Activated T-cell treated with anti-CD3 and anti-CD28 coated beads, Interleukin-2, amount 50 U/mL, for 48 hours (primary cell): ENCODE measurements at regions not wholly inside any gene's neighbourhood (a gene's known extent, or its start where the extent isn't known, plus 50 kb on each side); places are given as distances from the start of the nearest gene placed in this dataset.
A peak's percentile ranks its signal among the peaks of the same experiment; 100 is the strongest.
"Not testable (repeated sequence)": the region's sequence is repeated elsewhere in the genome, so short reads cannot be mapped to it uniquely, and the experiment has no call there.

ENCODE experiments used
- DNase-seq, 2 experiments: peaks; one replicate each; pipeline ENCODE4 v3.0.0-alpha.2; 2020

DNA sequence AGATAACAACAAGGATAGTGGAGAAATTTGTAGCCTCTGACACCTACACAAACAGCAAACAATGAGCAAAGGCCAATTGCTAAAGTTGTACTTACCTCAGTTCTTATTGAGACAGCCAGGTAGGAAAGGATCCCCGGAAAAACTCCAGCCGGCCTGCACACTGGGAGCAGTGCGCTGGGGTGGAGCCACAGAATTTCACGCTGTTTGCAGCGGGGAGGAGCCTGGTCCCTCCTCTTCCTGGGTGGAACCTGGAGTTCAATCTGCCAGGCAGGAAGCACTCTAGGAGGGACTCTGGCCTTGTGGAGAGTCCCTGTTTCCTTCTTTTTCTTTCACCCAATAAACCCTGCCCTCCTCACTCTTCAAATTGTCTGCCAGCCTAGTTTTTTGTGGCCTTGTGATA, 382.6 kb upstream of the TGIF2LX start:
- not testable (repeated sequence) for DNase-seq

DNA sequence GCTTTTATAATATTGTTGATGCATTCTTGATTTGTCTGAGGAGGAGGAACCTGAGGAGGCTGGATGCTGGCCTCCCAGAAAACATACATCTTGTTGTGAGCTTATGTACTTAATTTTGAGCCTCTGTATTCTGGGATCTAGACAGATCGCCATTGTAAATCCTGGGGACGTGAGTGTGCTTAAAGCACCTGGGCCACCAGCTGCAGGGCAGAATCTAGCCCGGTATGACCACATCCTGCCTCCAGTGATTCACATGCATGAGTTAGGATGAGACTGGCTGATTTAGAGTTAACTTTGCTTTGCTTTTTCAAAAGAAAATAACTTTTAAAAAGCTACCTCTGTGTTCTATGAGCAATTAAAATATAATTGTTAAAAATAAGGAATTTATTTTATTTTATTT, 364.6 kb upstream of the TGIF2LX start:
- DNase-seq = not testable (repeated sequence)

- not testable (repeated sequence) for DNase-seq
Measured at GRCh38 chrX:89562079-89562478, 359.6 kb upstream of the TGIF2LX start.

DNA sequence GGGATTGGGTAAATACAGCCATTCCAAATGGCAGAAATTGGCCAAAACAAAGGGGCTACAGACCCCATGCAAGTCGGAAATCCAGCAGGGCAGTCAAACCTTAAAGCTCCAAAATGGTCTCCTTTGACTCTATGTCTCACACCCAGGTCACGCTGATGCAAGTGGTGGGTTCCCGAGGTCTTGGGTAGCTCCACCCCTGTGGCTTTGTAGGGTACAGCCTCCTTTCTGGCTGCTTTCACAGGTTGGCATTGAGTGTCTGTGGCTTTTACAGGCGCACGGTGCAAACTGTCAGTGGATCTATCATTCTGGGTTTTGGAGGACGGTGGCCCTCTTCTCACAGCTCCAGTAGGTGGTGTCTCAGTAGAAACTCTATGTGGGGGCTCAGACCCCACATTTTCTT, 358.6 kb upstream of the TGIF2LX start:
- not testable (repeated sequence) for DNase-seq

DNA sequence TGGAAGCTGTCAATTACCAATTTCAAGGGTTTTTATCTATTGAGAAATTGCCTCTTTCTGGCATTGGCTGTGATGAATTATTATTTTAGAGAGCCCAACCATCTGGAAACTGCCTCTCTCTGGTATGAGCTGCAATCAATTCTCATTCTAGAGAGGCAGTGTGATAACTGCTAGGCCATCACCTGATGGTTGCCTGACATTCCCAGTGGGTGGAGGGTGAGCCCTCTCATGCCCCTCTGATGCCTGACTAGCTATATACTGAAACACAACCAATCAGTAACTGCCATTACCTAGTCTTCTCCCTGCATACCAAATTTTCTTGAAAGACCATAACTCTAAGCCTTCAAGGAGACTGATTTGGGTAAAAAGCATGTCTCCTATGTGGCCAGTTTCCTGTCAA, 353.9 kb upstream of the TGIF2LX start:
- not testable (repeated sequence) for DNase-seq

- not testable (repeated sequence) for DNase-seq
Measured at GRCh38 chrX:89581868-89582267, 339.8 kb upstream of the TGIF2LX start.

GRCh38 chrX:89631858-89632257, 289.9 kb upstream of the TGIF2LX start:
- not testable (repeated sequence) for DNase-seq

GRCh38 chrX:89635887-89636286, 285.8 kb upstream of the TGIF2LX start:
- not testable (repeated sequence) for DNase-seq

DNA sequence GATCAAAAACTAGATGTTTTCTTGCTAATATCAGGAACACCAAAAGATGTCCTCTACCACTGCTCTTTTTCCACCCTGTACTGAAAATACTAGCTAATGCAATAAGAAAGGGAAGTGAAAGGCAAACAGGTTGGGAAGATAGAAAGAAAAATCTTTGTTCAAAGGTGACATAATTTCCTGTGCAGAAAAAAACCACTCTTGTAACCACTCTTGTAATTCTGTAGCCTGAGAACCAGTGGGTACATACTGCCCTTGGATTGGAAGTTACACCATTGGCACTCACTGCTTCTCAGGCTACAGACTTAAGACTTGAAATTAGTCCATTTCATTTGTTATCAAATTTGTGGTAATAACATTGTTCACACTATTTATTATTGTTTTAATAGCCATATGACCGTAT, 263.0 kb upstream of the TGIF2LX start:
- not testable (repeated sequence) for DNase-seq

GRCh38 chrX:89706481-89706880, 215.2 kb upstream of the TGIF2LX start:
- not testable (repeated sequence) for DNase-seq

DNA sequence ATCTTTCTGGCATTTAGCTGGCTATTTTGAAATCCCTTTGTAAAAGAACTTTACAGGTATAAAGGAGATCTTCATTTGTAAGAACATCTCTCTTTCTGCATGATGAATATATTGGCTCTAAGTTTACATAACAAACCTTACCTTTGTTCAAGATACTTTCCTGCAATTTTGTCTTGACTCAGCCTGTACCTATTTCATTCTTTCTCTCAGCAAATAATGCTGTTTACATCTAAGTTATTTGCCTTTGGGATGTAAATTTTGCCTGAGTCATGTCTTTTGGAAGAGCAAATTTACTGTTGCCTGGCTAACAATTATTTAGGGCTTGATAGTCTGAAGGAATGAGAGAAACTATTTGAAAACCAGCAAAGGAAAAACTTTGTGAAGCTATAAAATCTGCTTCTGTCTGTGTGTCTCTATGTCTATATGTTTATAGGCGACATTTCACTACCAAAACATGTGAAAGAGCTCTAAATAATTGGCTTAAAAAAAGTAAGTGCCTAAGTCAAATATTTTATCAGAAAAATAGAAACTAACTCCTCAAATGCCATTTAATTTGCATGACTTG, 214.3 kb upstream of the TGIF2LX start:
- not testable (repeated sequence) for DNase-seq

DNA sequence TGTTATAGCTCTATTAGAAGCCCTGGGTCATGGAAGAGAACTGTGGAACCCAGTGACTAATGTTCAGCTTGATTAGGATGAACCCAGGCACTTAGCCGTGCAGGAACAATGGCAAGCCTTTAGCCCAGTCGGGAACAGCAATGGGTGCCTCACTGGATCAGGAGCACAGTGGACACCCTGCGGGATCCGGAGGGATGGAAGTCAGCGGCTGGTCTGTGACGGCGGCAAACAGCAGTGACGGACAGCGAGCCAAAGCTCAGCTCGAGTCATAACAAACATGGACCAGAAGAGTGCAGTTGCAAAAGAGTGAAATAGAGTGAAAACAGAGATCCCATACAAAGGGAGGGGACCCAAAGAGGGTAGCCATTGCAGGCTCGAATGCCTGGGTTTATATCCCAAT, 187.3 kb upstream of the TGIF2LX start:
- DNase-seq = not testable (repeated sequence)

- DNase-seq = not testable (repeated sequence)
Measured at GRCh38 chrX:89756466-89756865, 165.2 kb upstream of the TGIF2LX start.

GRCh38 chrX:89757767-89758166, 163.9 kb upstream of the TGIF2LX start:
- DNase-seq = not testable (repeated sequence)

GRCh38 chrX:89759076-89759685, 162.5 kb upstream of the TGIF2LX start:
- not testable (repeated sequence) for DNase-seq

GRCh38 chrX:89771639-89772038, 150.1 kb upstream of the TGIF2LX start:
- DNase-seq = not testable (repeated sequence)

DNA sequence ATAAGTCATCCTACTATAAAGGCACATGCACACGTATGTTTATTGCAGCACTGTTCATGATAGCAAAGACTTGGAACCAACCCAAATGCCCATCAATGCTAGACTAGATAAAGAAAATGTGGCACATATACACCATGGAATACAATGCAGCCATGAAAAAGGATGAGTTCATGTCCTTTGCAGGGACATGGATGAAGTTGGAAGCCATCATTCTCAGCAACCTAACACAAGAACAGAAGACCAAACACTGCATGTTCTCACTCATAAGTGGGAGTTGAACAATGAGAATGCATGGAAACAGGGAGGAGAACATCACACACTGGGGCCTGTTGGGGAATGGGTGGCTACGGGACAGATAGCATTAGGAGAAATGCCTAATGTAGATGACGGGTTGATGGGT, 110.3 kb upstream of the TGIF2LX start:
- DNase-seq = not testable (repeated sequence)

DNA sequence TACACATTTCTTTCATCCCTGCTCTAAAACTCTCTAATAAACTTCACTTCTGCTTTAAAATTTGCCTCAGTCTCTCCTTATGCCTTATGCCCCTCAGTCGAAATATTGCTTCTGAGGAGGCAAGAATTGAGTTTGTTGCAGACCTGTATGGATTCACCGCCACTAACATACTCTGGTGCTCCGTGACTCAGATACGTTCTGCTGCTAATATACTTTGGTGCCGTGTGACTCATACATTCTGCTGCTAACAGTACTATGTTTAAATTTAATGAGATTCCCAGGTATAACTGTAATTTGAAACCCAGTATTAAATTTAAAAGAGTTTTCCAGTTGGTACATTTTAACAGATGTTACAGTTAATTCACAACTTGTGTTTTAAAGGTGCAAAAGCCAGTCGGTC, 82.0 kb upstream of the TGIF2LX start:
- DNase-seq = not testable (repeated sequence)

- DNase-seq = peak; percentile 21
Measured at GRCh38 chrX:89871662-89872061, 50.0 kb upstream of the TGIF2LX start.
